WTC11 (cell line): ENCODE measurements at regions not wholly inside any gene's neighbourhood (a gene's known extent, or its start where the extent isn't known, plus 50 kb on each side); places are given as distances from the start of the nearest gene placed in this dataset.

Experiments used
- FOXK1 ChIP-seq: sonication (generic); formaldehyde crosslinking; IDR thresholded peaks from 2 replicates; pipeline ENCODE4 v1.8.0; 2022; ENCODE audit warnings: mild to moderate bottlenecking, moderate library complexity, missing genetic modification reagents
- MYBL2 ChIP-seq: sonication (generic); formaldehyde crosslinking; IDR thresholded peaks from 2 replicates; pipeline ENCODE4 v1.8.1; 2023; ENCODE audit warnings: mild to moderate bottlenecking, moderate library complexity, missing genetic modification reagents
- RELA ChIP-seq: sonication (generic); formaldehyde crosslinking; IDR thresholded peaks from 2 replicates; pipeline ENCODE4 v1.8.1; 2022; ENCODE audit warnings: missing genetic modification reagents, mild to moderate bottlenecking, borderline replicate concordance
- TF ChIP-seq, protein P1 (sequence below): fragments of 200-600 bp; IDR thresholded peaks from 2 replicates; pipeline ENCODE4 v1.8.0; 2022; ENCODE audit warnings: antibody characterized with exemption
- TF ChIP-seq, protein P2 (sequence below): sonication (generic); formaldehyde crosslinking; IDR thresholded peaks from 2 replicates; pipeline ENCODE4 v1.8.1; 2023; ENCODE audit warnings: mild to moderate bottlenecking, missing genetic modification reagents, moderate library complexity

DNA sequence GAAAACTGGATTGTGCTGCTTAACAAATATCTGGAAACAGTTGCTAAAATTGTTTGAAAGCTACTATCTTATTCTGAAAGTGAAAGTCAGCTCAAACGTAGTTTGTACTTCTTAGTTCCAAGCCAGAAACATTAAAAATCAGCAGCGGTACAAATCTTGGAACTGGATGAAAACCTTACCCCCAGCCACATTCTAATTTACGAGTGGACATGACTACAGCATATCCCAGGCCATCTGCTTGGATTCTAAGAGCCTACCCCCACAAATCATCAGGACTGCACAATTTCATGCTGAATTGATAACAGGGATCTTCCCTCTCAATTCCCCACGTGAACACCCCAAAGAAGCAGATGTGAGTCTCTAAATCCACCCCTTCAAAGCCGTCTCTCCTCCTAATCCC, 158.7 kb upstream of the NCKAP5 start:
- no peak for TF ChIP-seq RELA (CRISPR knock-in tag)
- TF ChIP-seq, protein P1, sequence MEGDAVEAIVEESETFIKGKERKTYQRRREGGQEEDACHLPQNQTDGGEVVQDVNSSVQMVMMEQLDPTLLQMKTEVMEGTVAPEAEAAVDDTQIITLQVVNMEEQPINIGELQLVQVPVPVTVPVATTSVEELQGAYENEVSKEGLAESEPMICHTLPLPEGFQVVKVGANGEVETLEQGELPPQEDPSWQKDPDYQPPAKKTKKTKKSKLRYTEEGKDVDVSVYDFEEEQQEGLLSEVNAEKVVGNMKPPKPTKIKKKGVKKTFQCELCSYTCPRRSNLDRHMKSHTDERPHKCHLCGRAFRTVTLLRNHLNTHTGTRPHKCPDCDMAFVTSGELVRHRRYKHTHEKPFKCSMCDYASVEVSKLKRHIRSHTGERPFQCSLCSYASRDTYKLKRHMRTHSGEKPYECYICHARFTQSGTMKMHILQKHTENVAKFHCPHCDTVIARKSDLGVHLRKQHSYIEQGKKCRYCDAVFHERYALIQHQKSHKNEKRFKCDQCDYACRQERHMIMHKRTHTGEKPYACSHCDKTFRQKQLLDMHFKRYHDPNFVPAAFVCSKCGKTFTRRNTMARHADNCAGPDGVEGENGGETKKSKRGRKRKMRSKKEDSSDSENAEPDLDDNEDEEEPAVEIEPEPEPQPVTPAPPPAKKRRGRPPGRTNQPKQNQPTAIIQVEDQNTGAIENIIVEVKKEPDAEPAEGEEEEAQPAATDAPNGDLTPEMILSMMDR, result no peak
- no peak for TF ChIP-seq MYBL2 (CRISPR knock-in tag)
- no peak for TF ChIP-seq FOXK1
- TF ChIP-seq, protein P2, sequence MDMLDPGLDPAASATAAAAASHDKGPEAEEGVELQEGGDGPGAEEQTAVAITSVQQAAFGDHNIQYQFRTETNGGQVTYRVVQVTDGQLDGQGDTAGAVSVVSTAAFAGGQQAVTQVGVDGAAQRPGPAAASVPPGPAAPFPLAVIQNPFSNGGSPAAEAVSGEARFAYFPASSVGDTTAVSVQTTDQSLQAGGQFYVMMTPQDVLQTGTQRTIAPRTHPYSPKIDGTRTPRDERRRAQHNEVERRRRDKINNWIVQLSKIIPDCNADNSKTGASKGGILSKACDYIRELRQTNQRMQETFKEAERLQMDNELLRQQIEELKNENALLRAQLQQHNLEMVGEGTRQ (CRISPR knock-in tag), result no peak
